ENCODE measurements at regions not wholly inside any gene's neighbourhood (a gene's known extent, or its start where the extent isn't known, plus 50 kb on each side); places are given as distances from the start of the nearest gene placed in this dataset.
"Not testable (repeated sequence)": the region's sequence is repeated elsewhere in the genome, so short reads cannot be mapped to it uniquely, and the experiment has no call there.

GRCh38 chr6:130708338-130708737, 118.9 kb upstream of the SMLR1 start:
- peaks cover 11% of the 10 kb centered on the region for H3K4me1 Mint-ChIP-seq (ENCODE audit: low read depth)
- H3K4me3 Mint-ChIP-seq = peak overlapping the region; percentile 35
- peaks cover 18% of the 10 kb centered on the region for H3K27me3 Mint-ChIP-seq (ENCODE audit: low read depth)
- H3K36me3 Mint-ChIP-seq (ENCODE audit: low read depth) = peaks cover 4% of the 10 kb centered on the region
- peaks cover 21% of the 10 kb centered on the region for H3K9me3 Mint-ChIP-seq
- H3K27ac Mint-ChIP-seq = no peak overlapping the region

DNA sequence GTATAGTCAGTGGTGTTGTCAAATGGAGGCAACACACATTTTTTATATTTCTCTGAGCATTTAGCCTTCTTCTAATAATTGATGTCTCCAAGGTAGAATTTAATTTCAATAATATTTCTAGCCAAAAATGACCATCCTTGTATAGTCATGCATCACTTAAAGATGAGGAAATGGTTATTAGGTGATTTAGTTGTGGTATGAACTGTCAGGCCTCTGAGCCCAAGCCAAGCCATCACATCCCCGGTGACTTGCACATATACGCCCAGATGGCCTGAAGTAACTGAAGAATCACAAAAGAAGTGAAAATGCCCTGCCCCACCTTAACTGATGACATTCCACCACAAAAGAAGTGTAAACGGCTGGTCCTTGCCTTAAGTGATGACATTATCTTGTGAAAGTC, 115.6 kb upstream of the SMLR1 start:
- H3K36me3 Mint-ChIP-seq (ENCODE audit: low read depth); H3K27me3 Mint-ChIP-seq (ENCODE audit: low read depth); H3K9me3 Mint-ChIP-seq; H3K4me3 Mint-ChIP-seq; H3K27ac Mint-ChIP-seq: not testable (repeated sequence)
- peaks cover 11% of the 10 kb centered on the region for H3K4me1 Mint-ChIP-seq (ENCODE audit: low read depth)

DNA sequence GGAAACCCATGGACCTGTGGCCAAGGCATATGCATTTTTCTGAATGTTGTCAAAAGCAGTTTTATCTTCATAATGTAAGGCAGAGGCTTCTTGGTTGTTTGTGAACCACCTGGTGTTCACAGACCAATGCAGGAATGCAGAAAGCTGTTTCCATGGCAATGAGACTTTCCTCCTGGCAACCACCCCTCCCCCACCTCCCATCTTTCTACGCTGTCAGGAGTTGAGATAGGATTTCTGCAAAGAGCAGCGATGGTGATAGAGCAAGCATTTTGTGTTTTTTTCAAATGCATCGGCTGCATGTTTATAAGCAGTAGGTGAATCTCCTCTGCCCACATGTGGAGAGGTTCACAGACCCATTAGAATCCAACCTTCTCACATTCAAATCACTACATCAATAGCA, 114.1 kb upstream of the SMLR1 start:
- Mint-ChIP-seq H3K36me3 (ENCODE audit: low read depth) (peaks cover 4% of the 10 kb centered on the region), H3K27ac (no peak overlapping the region), H3K9me3 (peaks cover 9% of the 10 kb centered on the region), H3K4me3 (no peak overlapping the region), H3K4me1 (ENCODE audit: low read depth) (peaks cover 16% of the 10 kb centered on the region), H3K27me3 (ENCODE audit: low read depth) (no peaks in the 10 kb centered on the region)

GRCh38 chr6:130715058-130715457, 112.1 kb upstream of the SMLR1 start:
- Mint-ChIP-seq H3K9me3 (peaks cover 24% of the 10 kb centered on the region), H3K4me3 (no peak overlapping the region), H3K4me1 (ENCODE audit: low read depth) (peaks cover 19% of the 10 kb centered on the region), H3K27me3 (ENCODE audit: low read depth) (no peaks in the 10 kb centered on the region), H3K36me3 (ENCODE audit: low read depth) (peaks cover 8% of the 10 kb centered on the region), H3K27ac (no peak overlapping the region)

- H3K9me3 Mint-ChIP-seq = peaks cover 24% of the 10 kb centered on the region
- no peaks in the 10 kb centered on the region for H3K27me3 Mint-ChIP-seq (ENCODE audit: low read depth)
- no peak overlapping the region for H3K4me3 Mint-ChIP-seq
- H3K36me3 Mint-ChIP-seq (ENCODE audit: low read depth) = peaks cover 8% of the 10 kb centered on the region
- H3K4me1 Mint-ChIP-seq (ENCODE audit: low read depth) = peaks cover 19% of the 10 kb centered on the region
- no peak overlapping the region for H3K27ac Mint-ChIP-seq
These were observed 110.7 kb upstream of the SMLR1 start for GRCh38 chr6:130716466-130716865.

- Mint-ChIP-seq H3K9me3 (peaks cover 24% of the 10 kb centered on the region), H3K36me3 (ENCODE audit: low read depth) (peaks cover 8% of the 10 kb centered on the region), H3K27me3 (ENCODE audit: low read depth) (no peaks in the 10 kb centered on the region), H3K4me1 (ENCODE audit: low read depth) (peaks cover 21% of the 10 kb centered on the region), H3K27ac (no peak overlapping the region), H3K4me3 (no peak overlapping the region)
These were observed 109.5 kb upstream of the SMLR1 start for GRCh38 chr6:130717657-130718056.

- Mint-ChIP-seq H3K36me3 (ENCODE audit: low read depth) (peaks cover 11% of the 10 kb centered on the region), H3K27ac (no peak overlapping the region), H3K9me3 (peaks cover 24% of the 10 kb centered on the region), H3K27me3 (ENCODE audit: low read depth) (no peaks in the 10 kb centered on the region), H3K4me1 (ENCODE audit: low read depth) (peaks cover 28% of the 10 kb centered on the region), H3K4me3 (no peak overlapping the region)
These were observed 107.0 kb upstream of the SMLR1 start for GRCh38 chr6:130720076-130720715.

DNA sequence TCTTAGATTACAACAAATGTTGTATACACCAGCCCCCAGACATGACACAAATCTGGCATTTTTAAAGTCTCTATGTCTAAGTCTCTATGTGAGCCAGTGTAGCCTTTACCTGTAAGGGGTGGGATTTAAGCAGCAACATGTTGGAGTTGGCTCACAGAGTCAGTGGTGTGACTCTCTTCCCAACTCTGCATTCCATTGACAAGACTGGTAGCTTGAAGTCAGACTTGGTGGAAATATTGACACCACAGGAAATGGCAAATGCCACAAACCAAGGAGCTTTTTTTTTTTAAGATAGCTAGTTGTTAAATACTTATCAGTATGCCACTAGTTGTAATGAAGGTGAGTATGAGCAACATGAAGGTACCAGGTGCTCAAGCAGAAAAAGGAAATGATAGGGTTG, 103.1 kb upstream of the SMLR1 start:
- peaks cover 6% of the 10 kb centered on the region for H3K36me3 Mint-ChIP-seq (ENCODE audit: low read depth)
- H3K27me3 Mint-ChIP-seq (ENCODE audit: low read depth) = peaks cover 6% of the 10 kb centered on the region
- H3K4me3 Mint-ChIP-seq = no peak overlapping the region
- H3K4me1 Mint-ChIP-seq (ENCODE audit: low read depth) = peaks cover 14% of the 10 kb centered on the region
- H3K9me3 Mint-ChIP-seq = peaks cover 6% of the 10 kb centered on the region
- no peak overlapping the region for H3K27ac Mint-ChIP-seq

- Mint-ChIP-seq H3K9me3 (no peaks in the 10 kb centered on the region), H3K27me3 (ENCODE audit: low read depth) (peaks cover 6% of the 10 kb centered on the region), H3K27ac (no peak overlapping the region), H3K4me1 (ENCODE audit: low read depth) (peaks cover 10% of the 10 kb centered on the region), H3K4me3 (no peak overlapping the region), H3K36me3 (ENCODE audit: low read depth) (peaks cover 3% of the 10 kb centered on the region)
These were observed 101.7 kb upstream of the SMLR1 start for GRCh38 chr6:130725551-130725950.

DNA sequence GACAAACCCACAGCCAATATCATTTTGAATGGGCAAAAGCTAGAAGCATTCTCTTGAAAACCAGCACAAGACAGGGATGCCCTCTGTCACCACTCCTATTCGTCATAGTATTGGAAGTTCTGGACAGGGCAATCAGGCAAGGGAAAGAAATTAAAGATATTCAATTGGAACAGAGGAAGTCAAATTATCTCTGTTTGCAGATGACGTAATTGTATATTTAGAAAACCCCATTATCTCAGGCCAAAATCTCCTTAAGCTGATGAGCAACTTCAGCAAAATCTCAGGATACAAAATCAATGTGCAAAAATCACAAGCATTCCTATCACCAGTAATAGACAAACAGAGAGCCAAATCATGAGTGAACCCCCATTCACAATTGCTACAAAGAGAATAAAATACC, 99.1 kb upstream of the SMLR1 start:
- H3K4me1 Mint-ChIP-seq (ENCODE audit: low read depth) = peaks cover 15% of the 10 kb centered on the region

DNA sequence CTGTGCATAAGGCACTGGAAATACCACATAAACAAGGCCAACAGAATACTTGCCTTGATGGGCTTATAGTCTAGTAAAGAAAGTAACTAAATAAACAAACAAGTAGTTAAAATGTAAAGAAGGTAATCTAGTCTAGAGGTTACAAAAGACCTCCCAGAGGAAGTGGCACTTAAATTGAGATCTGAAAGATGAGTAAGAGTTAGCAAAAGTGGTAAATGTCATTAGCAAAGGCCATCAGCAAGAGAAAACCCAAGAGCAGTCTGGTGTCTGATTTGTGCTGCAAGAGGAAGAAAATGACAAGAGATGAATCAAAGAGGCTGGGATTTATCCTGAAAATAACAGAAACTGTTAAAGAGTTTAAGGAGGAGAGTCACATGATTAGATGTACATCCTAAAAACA, 96.6 kb upstream of the SMLR1 start:
- no peak overlapping the region for H3K27ac Mint-ChIP-seq
- no peaks in the 10 kb centered on the region for H3K9me3 Mint-ChIP-seq
- H3K36me3 Mint-ChIP-seq (ENCODE audit: low read depth) = no peaks in the 10 kb centered on the region
- no peak overlapping the region for H3K4me3 Mint-ChIP-seq
- peaks cover 6% of the 10 kb centered on the region for H3K27me3 Mint-ChIP-seq (ENCODE audit: low read depth)
- peaks cover 7% of the 10 kb centered on the region for H3K4me1 Mint-ChIP-seq (ENCODE audit: low read depth)

More for the DNA sequence above, 99.1 kb upstream of the SMLR1 start:
- H3K4me3 Mint-ChIP-seq; H3K27me3 Mint-ChIP-seq (ENCODE audit: low read depth); H3K9me3 Mint-ChIP-seq; H3K36me3 Mint-ChIP-seq (ENCODE audit: low read depth); H3K27ac Mint-ChIP-seq: not testable (repeated sequence)

DNA sequence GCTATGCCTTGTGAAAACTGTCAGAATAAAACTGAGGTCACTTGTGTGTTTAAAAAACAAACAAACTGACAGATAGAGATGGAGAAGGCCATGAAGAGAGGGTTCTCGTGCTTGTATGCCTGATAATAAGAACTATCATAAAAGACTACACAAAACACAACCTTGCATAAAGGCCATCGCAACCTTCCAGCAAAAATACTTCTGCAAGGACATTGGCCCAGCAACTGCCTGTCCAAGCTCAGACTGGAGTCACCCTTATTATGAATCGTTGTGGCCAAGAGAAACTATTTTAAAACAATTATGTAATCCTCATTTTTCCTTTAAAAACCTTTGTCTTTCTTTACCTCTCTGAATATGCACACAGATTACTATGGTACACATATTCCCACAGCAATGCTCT, 93.0 kb upstream of the SMLR1 start:
- Mint-ChIP-seq H3K27me3 (ENCODE audit: low read depth) (peaks cover 2% of the 10 kb centered on the region), H3K36me3 (ENCODE audit: low read depth) (no peaks in the 10 kb centered on the region), H3K4me3 (no peak overlapping the region), H3K9me3 (no peaks in the 10 kb centered on the region), H3K27ac (no peak overlapping the region), H3K4me1 (ENCODE audit: low read depth) (peaks cover 7% of the 10 kb centered on the region)

- peaks cover 3% of the 10 kb centered on the region for H3K4me1 Mint-ChIP-seq (ENCODE audit: low read depth)
- H3K27me3 Mint-ChIP-seq (ENCODE audit: low read depth) = peaks cover 15% of the 10 kb centered on the region
- H3K36me3 Mint-ChIP-seq (ENCODE audit: low read depth) = no peaks in the 10 kb centered on the region
- H3K27ac Mint-ChIP-seq = no peak overlapping the region
- no peak overlapping the region for H3K4me3 Mint-ChIP-seq
- no peaks in the 10 kb centered on the region for H3K9me3 Mint-ChIP-seq
These were observed 86.9 kb upstream of the SMLR1 start for GRCh38 chr6:130740308-130740707.

DNA sequence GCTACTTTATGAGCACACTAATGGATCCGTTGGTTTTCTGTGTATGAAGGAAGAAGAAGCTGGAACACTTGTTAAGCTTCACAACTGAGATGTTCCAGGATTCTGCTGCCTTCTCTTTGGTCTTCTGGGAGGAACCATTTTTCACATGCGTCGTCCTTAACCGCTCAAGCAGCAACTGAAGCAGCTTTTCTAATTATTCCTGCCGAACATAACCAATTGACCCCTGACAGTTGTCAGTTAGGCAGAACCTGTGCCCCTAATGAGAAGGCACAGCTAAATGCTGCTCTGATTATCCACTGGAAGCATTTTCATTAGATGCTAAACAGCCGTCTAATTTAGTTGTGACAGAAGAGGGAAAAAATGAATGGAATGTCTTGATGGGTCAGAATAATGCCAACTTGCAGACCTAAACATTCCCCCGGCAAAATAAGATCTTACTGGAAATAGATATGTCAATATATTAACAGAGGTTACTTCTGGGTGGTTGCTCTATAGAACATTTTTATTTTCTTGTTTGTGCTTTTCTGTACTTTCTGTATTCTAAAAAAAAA, 85.0 kb upstream of the SMLR1 start:
- H3K36me3 Mint-ChIP-seq (ENCODE audit: low read depth) = no peaks in the 10 kb centered on the region
- no peak overlapping the region for H3K27ac Mint-ChIP-seq
- peaks cover 3% of the 10 kb centered on the region for H3K4me1 Mint-ChIP-seq (ENCODE audit: low read depth)
- no peaks in the 10 kb centered on the region for H3K9me3 Mint-ChIP-seq
- H3K4me3 Mint-ChIP-seq = no peak overlapping the region
- peaks cover 15% of the 10 kb centered on the region for H3K27me3 Mint-ChIP-seq (ENCODE audit: low read depth)

DNA sequence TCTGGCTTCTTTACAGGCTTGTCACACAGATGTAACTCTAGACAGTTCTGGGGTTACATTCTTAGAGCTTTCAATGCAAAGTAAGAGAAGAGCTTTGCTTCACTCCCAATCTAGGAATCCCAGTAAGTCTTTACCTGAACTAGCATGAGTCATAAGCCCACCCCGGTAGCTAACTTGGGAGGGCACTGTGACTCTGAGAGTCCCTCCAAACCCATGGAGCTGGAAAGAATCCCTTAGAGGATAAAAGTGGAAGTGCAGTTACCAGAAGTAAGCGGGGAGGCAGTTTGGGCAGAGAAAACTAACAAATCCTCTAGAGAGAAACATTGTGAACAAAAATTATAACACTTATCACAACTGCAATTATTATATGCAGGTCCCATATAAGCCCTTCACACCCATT, 84.0 kb upstream of the SMLR1 start:
- no peak overlapping the region for H3K4me3 Mint-ChIP-seq

More for the DNA sequence above, 84.0 kb upstream of the SMLR1 start:
- no peak overlapping the region for H3K27ac Mint-ChIP-seq
- no peaks in the 10 kb centered on the region for H3K36me3 Mint-ChIP-seq (ENCODE audit: low read depth)
- peaks cover 15% of the 10 kb centered on the region for H3K27me3 Mint-ChIP-seq (ENCODE audit: low read depth)
- H3K4me1 Mint-ChIP-seq (ENCODE audit: low read depth) = peaks cover 3% of the 10 kb centered on the region
- no peaks in the 10 kb centered on the region for H3K9me3 Mint-ChIP-seq

Data from T-helper 1 cell treated with Interleukin-12 subunit alpha and Interleukin-12 subunit beta and Interleukin-4 antibody, amounts not matched to agents 30 μg/mL and 1 μg/mL, for 36 hours (primary cell).